ENCODE measurements at regions not wholly inside any gene's neighbourhood (a gene's known extent, or its start where the extent isn't known, plus 50 kb on each side); places are given as distances from the start of the nearest gene placed in this dataset.

- Histone ChIP-seq H2BK120ac (replicated peaks; ENCODE audit: low read depth, low read length) (no peak overlapping the region), H4K91ac (replicated peaks; ENCODE audit: insufficient read length, low read length) (no peak overlapping the region), H3K4me3 (ENCODE audit: extremely low read depth in 1 of 4, insufficient read depth in 2 of 4, low read depth in 3 of 4, low read length in 4 of 4) (no peak overlapping the region), H3K27ac (ENCODE audit: low read depth, low read length) (no peak overlapping the region), H2BK20ac (ENCODE audit: low read length) (no peak overlapping the region), H3K27me3 (replicated peaks in 1 of 4; ENCODE audit: control insufficient read depth in 3 of 4, extremely low read depth in 1 of 4, insufficient read depth in 3 of 4, low read length in 3 of 4) (no peaks in the 10 kb centered on the region), H4K5ac (ENCODE audit: insufficient read length, low read depth, low read length) (no peak overlapping the region), H3K23me2 (ENCODE audit: low read depth, low read length) (no peaks in the 10 kb centered on the region), H3K36me3 (ENCODE audit: control insufficient read depth in 2 of 4, insufficient read depth in 4 of 4, low read length in 3 of 4) (peaks cover 0 to 17% (median 1%) of the 10 kb centered on the region in 4 experiments; a peak in 4 of 8 replicates), H3K4ac (replicated peaks; ENCODE audit: insufficient read length, low read depth, low read length) (no peak overlapping the region), H4K20me1 (replicated peaks in 1 of 2; ENCODE audit: control insufficient read depth in 1 of 2, insufficient read depth in 2 of 2, low read length in 2 of 2) (no peaks in the 10 kb centered on the region), H2BK5ac (ENCODE audit: low read depth, low read length) (no peak overlapping the region), H2BK12ac (ENCODE audit: low read depth, low read length) (no peak overlapping the region), H3K4me2 (ENCODE audit: insufficient read depth in 1 of 2, low read depth in 2 of 2, low read length in 2 of 2) (no peak overlapping the region), H3K4me1 (replicated peaks in 1 of 4; ENCODE audit: control insufficient read depth in 3 of 4, insufficient read depth in 4 of 4, low read length in 3 of 4) (no peaks in the 10 kb centered on the region), H3K56ac (replicated peaks; ENCODE audit: insufficient read length, low read depth, low read length) (no peak overlapping the region), H3K9me3 (ENCODE audit: insufficient read depth in 2 of 2, low read depth in 1 of 2, low read length in 1 of 2) (0 out of 4 replicates have a peak, but pooled peaks cover 0 to 8% of the 10 kb centered on the region in 2 experiments), H2BK15ac (ENCODE audit: low read length) (no peak overlapping the region), H3K18ac (ENCODE audit: extremely low read depth, low read length) (no peak overlapping the region), H2AFZ (ENCODE audit: low read length) (no peak overlapping the region), H3K79me1 (ENCODE audit: low read depth, low read length) (no peaks in the 10 kb centered on the region), H3K23ac (ENCODE audit: insufficient read length) (no peak overlapping the region), H3K14ac (ENCODE audit: insufficient read length) (no peak overlapping the region), H4K8ac (ENCODE audit: extremely low read depth, insufficient read depth, low read length) (no peak overlapping the region), H3K9ac (replicated peaks in 1 of 4; ENCODE audit: extremely low read depth in 1 of 4, low read depth in 3 of 4, low read length in 3 of 4) (no peak overlapping the region), H3K79me2 (ENCODE audit: control insufficient read depth in 1 of 2, insufficient read depth in 2 of 2, low read length in 2 of 2) (no peaks in the 10 kb centered on the region), H2AK5ac (ENCODE audit: low read depth, low read length) (no peak overlapping the region)
- CTCF ChIA-PET (ENCODE audit: partially characterized antibody): interaction anchor here (0.5 to 1.1 kb wide), 4 partner anchors 11 to 1272 kb away, joined by 3 read pairs; no protein-coding TSS in a partner anchor
- no peak for TF ChIP-seq ZNF274 (IDR thresholded peaks at IDR 0.05; ENCODE audit: borderline replicate concordance, extremely low read depth, low read length)
- no peak for TF ChIP-seq ASH2L (IDR thresholded peaks at IDR 0.05; ENCODE audit: low read length)
- no peak for TF ChIP-seq RXRA (IDR thresholded peaks at IDR 0.05; ENCODE audit: insufficient read depth, low read depth, low read length)
- TF ChIP-seq E2F6 (IDR thresholded peaks at IDR 0.05): no peak
- whole genome bisulfite sequencing, 2 experiments (ENCODE audit: extremely low coverage in 1 of 2, insufficient coverage in 1 of 2, insufficient read length in 1 of 2, insufficient replicate concordance in 2 of 2, low coverage in 1 of 2, low lambda C conversion rate in 2 of 2, missing lambda C conversion rate in 1 of 2): 95% methylated on average over 2 of the region's 2 CpGs; no CpG with 5 or more reads in 1 of the 2 experiments
- FAIRE-seq (no peak), DNase-seq (ENCODE audit: low read depth in 1 of 2, low spot score in 2 of 2) (no peak)
- POLR2A ChIA-PET (ENCODE audit: partially characterized antibody): no interaction called here
Observed at GRCh38 chr11:34721646-34722045, 100.8 kb downstream of the EHF start.

All from H1 (cell line).